GM12891 (cell line): ENCODE measurements at regions not wholly inside any gene's neighbourhood (a gene's known extent, or its start where the extent isn't known, plus 50 kb on each side); places are given as distances from the start of the nearest gene placed in this dataset.

Experiments used
- DNase-seq: peaks from one replicate; pipeline ENCODE4 v3.0.0; 2011; ENCODE audit warnings: low spot score; ENCODE audit not compliant: insufficient read length
- FAIRE-seq: peaks from 2 replicates; lab custom pipeline; 2011; peaks lifted over from hg19 to GRCh38; lab: Jason Lieb, UNC
- PAX5 ChIP-seq: IDR thresholded peaks from 2 replicates; pipeline ENCODE4 v1.6.1; 2011; ENCODE audit warnings: low read length, moderate library complexity, mild to moderate bottlenecking; ENCODE audit not compliant: insufficient read depth, severe bottlenecking
- POLR2A ChIP-seq: IDR thresholded peaks from 2 replicates; pipeline ENCODE4 v1.6.1; 2011; ENCODE audit warnings: low read depth, low read length, control low read depth
- POLR2AphosphoS5 ChIP-seq: IDR thresholded peaks from 2 replicates; pipeline ENCODE4 v1.6.1; 2011; ENCODE audit warnings: low read depth, low read length, control low read depth
- POU2F2 ChIP-seq: IDR thresholded peaks from 2 replicates; pipeline ENCODE4 v1.6.1; 2011; ENCODE audit warnings: low read depth, mild to moderate bottlenecking, control low read depth, low read length, moderate library complexity
- SPI1 ChIP-seq: IDR thresholded peaks from 2 replicates; pipeline ENCODE4 v1.6.1; 2011; ENCODE audit warnings: low read depth, low read length, control low read depth
- TAF1 ChIP-seq: IDR thresholded peaks from 2 replicates; pipeline ENCODE4 v1.6.1; 2011; ENCODE audit warnings: low read depth, low read length, control low read depth

DNA sequence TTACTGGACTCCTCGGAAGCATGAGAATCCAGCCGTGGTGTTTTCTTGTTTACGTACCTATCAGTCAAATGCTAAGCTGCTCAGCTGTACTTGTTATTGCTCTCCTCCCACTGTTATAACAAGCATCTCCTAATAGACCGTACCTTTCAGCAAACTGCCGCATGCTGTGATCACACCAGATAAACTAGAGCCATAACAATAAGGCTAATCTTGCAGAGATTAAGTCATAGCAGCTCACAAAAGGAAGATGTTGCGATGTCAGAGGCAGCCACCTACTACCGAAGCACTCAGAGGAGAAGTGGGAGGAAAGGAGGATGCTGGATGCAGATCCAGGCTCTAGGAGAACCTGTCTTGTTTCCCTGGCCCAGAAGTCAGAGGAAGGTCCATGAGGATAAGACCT, 196.0 kb downstream of the GALC start:
- no peak for TF ChIP-seq SPI1
- TF ChIP-seq POLR2AphosphoS5: no peak
- no peak for TF ChIP-seq TAF1
- no peak for TF ChIP-seq PAX5
- TF ChIP-seq POU2F2: no peak
- TF ChIP-seq POLR2A: no peak
- FAIRE-seq (no peak), DNase-seq (no peak)

DNA sequence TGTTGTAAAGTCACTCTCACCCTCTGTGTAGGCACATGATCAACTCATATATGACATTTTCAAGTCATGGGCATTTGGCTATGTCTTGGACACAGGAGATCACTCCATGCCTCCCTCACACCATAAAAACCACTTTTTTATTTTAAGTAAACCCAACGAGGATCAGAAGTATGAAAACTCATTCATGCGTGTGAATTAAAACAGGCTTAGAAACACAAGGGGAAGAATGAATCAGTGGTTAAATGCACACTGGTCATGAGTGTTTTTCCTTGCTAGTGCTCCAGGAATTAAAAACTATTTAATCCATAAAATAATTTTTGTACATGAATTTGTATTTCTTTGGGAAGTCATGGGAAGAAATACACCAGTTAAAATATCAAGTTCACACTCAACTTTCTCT, 198.4 kb downstream of the GALC start:
- DNase-seq: no peak
- no peak for FAIRE-seq
- TF ChIP-seq POLR2A: no peak
- no peak for TF ChIP-seq TAF1
- no peak for TF ChIP-seq POLR2AphosphoS5
- no peak for TF ChIP-seq SPI1
- TF ChIP-seq POU2F2: no peak
- TF ChIP-seq PAX5: no peak

DNA sequence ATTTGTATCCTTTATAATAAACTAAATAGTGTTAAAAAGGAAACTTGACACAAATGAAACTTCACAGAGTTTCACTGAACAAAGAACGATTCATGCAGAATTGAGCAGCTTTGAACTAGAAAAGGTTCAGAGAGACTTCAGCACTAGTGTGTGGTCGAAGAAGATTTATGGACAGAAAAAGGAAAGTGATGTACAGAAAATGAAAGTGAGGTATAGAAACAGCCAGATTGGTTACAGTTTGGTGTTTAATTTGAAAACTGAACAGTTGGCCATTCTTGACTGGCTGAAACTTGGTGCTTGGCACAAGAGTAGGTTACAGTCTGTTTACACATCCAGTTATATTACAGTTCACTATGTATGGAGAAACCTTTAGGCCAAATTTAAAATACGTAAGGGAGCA, 207.1 kb downstream of the GALC start:
- no peak for TF ChIP-seq POLR2AphosphoS5
- TF ChIP-seq PAX5: no peak
- no peak for TF ChIP-seq POLR2A
- no peak for FAIRE-seq
- DNase-seq: no peak

DNA sequence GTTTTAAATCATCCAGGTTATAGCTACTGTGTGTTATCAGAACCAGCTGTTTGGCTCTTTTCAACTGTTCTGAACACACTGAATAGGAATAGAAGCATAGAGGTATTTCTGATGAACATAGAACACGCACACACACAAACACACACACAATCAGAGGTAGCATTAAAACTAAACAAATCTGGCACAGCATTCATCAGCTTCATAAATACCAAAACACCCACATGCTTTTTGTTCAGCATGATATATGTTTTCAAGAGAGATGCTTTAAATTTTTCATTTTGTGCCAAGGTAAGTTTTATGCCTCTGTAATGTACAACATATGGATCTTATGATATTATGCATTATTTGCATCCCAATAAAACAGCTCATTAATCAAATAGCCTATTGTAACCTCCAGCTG, 208.6 kb downstream of the GALC start:
- DNase-seq (no peak), FAIRE-seq (no peak)
- TF ChIP-seq PAX5 (no peak), POLR2AphosphoS5 (no peak), POLR2A (no peak), TAF1 (no peak), POU2F2 (no peak), SPI1 (no peak)

DNA sequence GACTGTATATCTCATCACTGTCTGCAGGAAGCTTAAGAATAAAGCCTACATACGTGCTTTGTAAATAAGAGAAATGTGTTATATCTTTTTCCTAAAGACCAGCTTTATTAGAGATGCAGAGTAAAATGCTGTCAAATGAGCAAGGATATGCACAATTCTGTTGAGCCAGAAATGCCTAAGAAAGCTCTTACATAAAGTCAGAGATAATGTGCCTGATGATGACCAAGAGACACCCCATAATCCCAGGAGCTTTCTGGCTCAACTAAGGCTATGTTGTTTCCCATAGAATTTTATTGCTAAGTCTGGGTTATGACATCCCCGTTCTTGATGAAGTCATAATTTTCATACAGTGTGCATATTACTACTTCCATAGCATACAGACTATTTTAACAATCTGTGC, 209.9 kb downstream of the GALC start:
- TF ChIP-seq POU2F2 (no peak), TAF1 (no peak), POLR2A (no peak), POLR2AphosphoS5 (no peak), SPI1 (no peak), PAX5 (no peak)
- no peak for DNase-seq
- no peak for FAIRE-seq

DNA sequence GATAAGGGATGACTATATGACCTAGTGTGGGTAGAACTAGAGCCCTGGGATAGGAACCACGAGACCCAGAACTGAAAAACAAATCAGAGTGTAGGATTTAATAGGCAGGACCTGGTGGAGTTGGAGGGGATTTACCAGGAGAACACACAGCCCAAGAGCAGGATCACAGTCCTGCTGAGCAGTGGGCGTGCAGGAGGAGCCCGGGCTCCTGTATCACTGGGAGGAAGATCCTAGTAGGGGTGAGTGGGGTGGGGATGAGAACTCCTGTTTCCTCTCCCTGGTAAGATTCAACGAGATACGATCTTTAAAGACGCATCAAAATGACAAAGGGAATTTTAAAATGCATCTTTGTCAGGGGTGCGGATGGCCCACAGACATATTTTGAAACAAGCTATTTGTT, 220.1 kb downstream of the GALC start:
- DNase-seq (no peak), FAIRE-seq (no peak)
- no peak for TF ChIP-seq SPI1
- TF ChIP-seq POLR2AphosphoS5: no peak
- no peak for TF ChIP-seq POU2F2
- no peak for TF ChIP-seq TAF1

DNA sequence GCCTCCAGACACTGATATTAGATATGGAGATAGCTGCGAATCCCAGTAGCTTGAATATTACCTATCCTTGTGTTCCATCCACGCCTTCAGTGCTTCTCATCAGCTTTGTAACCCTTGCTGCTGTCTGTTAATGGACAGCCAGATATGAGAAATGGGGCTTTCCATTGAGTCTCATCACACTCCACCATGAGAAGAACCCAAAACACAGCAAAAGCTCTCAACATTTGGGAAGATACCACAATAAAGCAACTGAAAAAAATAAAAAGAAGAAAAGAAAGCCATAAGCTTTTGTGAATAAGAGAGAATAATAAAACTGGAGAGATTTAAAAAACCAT, 225.4 kb downstream of the GALC start:
- no peak for TF ChIP-seq POLR2AphosphoS5
- no peak for TF ChIP-seq POU2F2
- no peak for TF ChIP-seq POLR2A
- no peak for FAIRE-seq
- DNase-seq: no peak

DNA sequence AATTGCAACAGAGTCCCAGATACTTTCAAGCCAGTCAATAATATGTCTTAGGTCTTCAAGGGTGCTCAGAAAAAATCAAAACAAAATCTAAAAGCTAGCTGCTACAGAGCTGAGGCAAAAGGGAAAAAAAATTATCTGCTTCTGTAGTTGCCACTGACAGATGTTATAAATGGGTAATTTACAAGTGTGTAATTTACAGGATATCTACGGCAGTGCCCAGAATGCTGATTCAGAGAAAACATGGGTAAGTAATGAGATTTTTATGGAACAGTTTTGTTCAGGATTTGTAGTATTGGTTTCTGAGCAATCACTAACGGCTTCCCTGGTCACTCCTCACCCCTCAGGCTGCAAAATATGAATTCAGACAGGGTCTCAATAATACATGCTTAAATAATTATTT, 234.1 kb downstream of the GALC start:
- FAIRE-seq: no peak
- no peak for TF ChIP-seq POU2F2
- no peak for TF ChIP-seq PAX5
- no peak for TF ChIP-seq SPI1
- no peak for TF ChIP-seq POLR2AphosphoS5
- no peak for DNase-seq

DNA sequence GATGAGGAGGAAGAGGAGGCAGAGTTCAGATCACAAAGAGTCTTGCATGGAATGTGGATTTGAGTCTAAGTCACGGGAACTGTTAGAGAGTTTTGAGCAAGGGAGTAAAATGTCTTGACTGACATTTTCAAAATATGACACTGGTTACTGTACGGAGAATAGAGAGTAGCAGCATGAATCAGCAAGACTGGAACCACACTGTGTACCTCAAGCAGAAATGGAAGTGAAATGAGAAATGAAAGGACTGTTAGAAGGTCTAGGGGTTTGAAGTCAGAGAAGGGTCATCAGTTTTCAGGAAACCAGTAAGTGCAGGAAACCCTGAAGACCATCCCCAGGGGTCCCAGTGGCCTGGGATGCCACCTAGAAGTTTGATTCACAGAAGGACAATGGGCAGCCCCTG, 236.3 kb downstream of the GALC start:
- DNase-seq (no peak), FAIRE-seq (no peak)
- TF ChIP-seq POU2F2 (no peak), POLR2A (no peak), SPI1 (no peak), TAF1 (no peak), PAX5 (no peak), POLR2AphosphoS5 (no peak)

DNA sequence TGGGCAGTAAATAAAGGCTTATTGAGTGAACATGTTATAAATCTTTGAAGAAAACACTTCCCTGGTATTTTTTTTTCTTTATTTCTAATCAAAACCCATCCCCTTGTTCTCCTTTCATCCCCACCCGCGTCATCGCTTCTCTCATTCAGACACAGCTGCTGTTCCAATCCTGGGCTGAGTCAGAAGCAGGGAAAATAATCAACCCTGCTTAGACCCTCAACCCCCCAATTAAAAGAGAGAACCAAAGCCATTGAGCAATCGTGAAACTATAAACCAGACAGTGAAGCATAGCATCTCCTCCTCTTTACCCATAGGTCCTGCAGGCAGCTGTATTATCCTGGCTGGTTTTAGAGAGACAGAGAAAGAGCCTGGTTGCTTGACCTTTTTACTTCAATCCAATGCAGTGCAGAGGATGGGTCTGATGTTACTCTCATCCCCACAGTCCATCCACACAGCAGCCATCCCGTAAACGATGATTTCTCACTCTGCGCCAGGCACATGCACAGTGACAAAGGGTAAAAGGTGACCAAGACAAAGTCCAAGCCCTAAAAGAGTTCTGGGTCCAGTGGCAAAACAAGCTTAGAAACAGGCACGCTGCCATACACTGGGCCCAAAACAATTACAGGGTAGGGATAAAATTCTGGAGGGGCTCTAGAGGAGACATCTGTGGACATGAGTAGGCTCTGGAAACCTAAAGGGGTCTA, 238.3 kb downstream of the GALC start:
- no peak for DNase-seq
- FAIRE-seq: no peak
- TF ChIP-seq POU2F2: no peak
- no peak for TF ChIP-seq TAF1
- TF ChIP-seq PAX5: no peak
- no peak for TF ChIP-seq POLR2A
- no peak for TF ChIP-seq POLR2AphosphoS5
- TF ChIP-seq SPI1: no peak
